H1 (cell line): ENCODE measurements at regions not wholly inside any gene's neighbourhood (a gene's known extent, or its start where the extent isn't known, plus 50 kb on each side); places are given as distances from the start of the nearest gene placed in this dataset.

Source experiments
- CTCF ChIA-PET: fragments of 300-600 bp; sonication (Branson Sonifier 250); formaldehyde crosslinking; loops from one replicate; lab custom pipeline; 2021; ENCODE audit not compliant: partially characterized antibody; lab: Charles Lee
- POLR2A ChIA-PET: fragments of 300-600 bp; sonication (Branson Sonifier 250); formaldehyde crosslinking; loops from one replicate; lab custom pipeline; 2021; ENCODE audit warnings: inconsistent platforms; ENCODE audit not compliant: partially characterized antibody; lab: Charles Lee
- DNase-seq, 2 experiments: peaks; one replicate each; pipeline versions ENCODE4 v3.0.0 to v3.0.0-alpha.2; 2010 to 2022; ENCODE audit warnings: low spot score in 2 of 2, low read depth in 1 of 2, mixed read lengths in 1 of 2
- FAIRE-seq: peaks from 2 replicates; lab custom pipeline; 2011; peaks lifted over from hg19 to GRCh38; lab: Jason Lieb, UNC
- H2AFZ ChIP-seq: 2 replicates; pipeline ENCODE4 v1.8.1; 2012; ENCODE audit warnings: low read length, inconsistent platforms
- H2AK5ac ChIP-seq: 2 replicates; pipeline ENCODE4 v1.6.1; 2013; ENCODE audit warnings: low read depth, low read length
- H2BK120ac ChIP-seq: replicated peaks from 2 replicates; pipeline ENCODE3; 2013; ENCODE audit warnings: low read depth, low read length, inconsistent platforms
- H2BK12ac ChIP-seq: 2 replicates; pipeline ENCODE4 v1.6.1; 2013; ENCODE audit warnings: low read depth, low read length
- H2BK15ac ChIP-seq: 2 replicates; pipeline ENCODE4 v1.6.1; 2013; ENCODE audit warnings: low read length
- H2BK20ac ChIP-seq: 2 replicates; pipeline ENCODE4 v1.6.1; 2013; ENCODE audit warnings: low read length
- H2BK5ac ChIP-seq: 2 replicates; pipeline ENCODE4 v1.6.1; 2013; ENCODE audit warnings: low read depth, low read length
- H3K14ac ChIP-seq: 2 replicates; pipeline ENCODE4 v1.6.1; 2013; ENCODE audit warnings: inconsistent platforms; ENCODE audit not compliant: insufficient read length
- H3K18ac ChIP-seq: 2 replicates; pipeline ENCODE4 v1.6.1; 2013; ENCODE audit warnings: low read length; ENCODE audit errors: extremely low read depth
- H3K23ac ChIP-seq: 2 replicates; pipeline ENCODE4 v1.6.1; 2013; ENCODE audit warnings: inconsistent platforms; ENCODE audit not compliant: insufficient read length
- H3K23me2 ChIP-seq: 2 replicates; pipeline ENCODE4 v1.6.1; 2013; ENCODE audit warnings: low read depth, low read length
- H3K27ac ChIP-seq: 2 replicates; pipeline ENCODE4 v1.6.1; 2011; ENCODE audit warnings: low read depth, low read length, inconsistent platforms
- H3K27me3 ChIP-seq, 4 experiments: replicated peaks in 1 of 4; 1 replicate in 1 of 4; 2 replicates in 3 of 4; pipeline versions ENCODE4 v1.6.1 to v1.8.1; 2011 to 2013; ENCODE audit warnings: low read length in 3 of 4, mild to moderate bottlenecking in 3 of 4, inconsistent platforms in 2 of 4, mixed read lengths in 2 of 4, moderate library complexity in 1 of 4; ENCODE audit not compliant: control insufficient read depth in 3 of 4, insufficient read depth in 3 of 4; ENCODE audit errors: extremely low read depth in 1 of 4
- H3K36me3 ChIP-seq, 4 experiments: 2 replicates each; pipeline versions ENCODE4 v1.6.1 to v1.8.1; 2011 to 2013; ENCODE audit warnings: mild to moderate bottlenecking in 4 of 4, low read length in 3 of 4, moderate library complexity in 2 of 4, control low read depth in 1 of 4, inconsistent platforms in 1 of 4; ENCODE audit not compliant: insufficient read depth in 4 of 4, control insufficient read depth in 2 of 4
- H3K4ac ChIP-seq: replicated peaks from 2 replicates; pipeline ENCODE3; 2013; ENCODE audit warnings: low read length, low read depth, mixed read lengths, inconsistent platforms; ENCODE audit not compliant: insufficient read length
- H3K4me1 ChIP-seq, 4 experiments: replicated peaks in 1 of 4; 1 replicate in 1 of 4; 2 replicates in 3 of 4; pipeline versions ENCODE4 v1.6.1 to v1.8.1; 2011 to 2013; ENCODE audit warnings: low read length in 3 of 4, inconsistent platforms in 2 of 4, mixed read lengths in 1 of 4; ENCODE audit not compliant: insufficient read depth in 4 of 4, control insufficient read depth in 3 of 4
- H3K4me2 ChIP-seq, 2 experiments: 2 replicates each; pipeline versions ENCODE4 v1.6.1 to v1.8.1; 2011 to 2013; ENCODE audit warnings: low read depth in 2 of 2, low read length in 2 of 2, control low read depth in 1 of 2, inconsistent platforms in 1 of 2, mild to moderate bottlenecking in 1 of 2; ENCODE audit not compliant: insufficient read depth in 1 of 2
- H3K4me3 ChIP-seq, 4 experiments: fragments of 200-600, 300-600 bp in 1 of 4; sonication (generic), shearing (Covaris generic), sonication (Bioruptor Twin) in 1 of 4; 2 replicates each; pipeline versions ENCODE4 v1.5.1 to v1.8.1; 2011 to 2016; ENCODE audit warnings: low read length in 4 of 4, low read depth in 3 of 4, control low read depth in 2 of 4, inconsistent platforms in 2 of 4, mild to moderate bottlenecking in 2 of 4, mixed read lengths in 1 of 4, moderate library complexity in 1 of 4; ENCODE audit not compliant: insufficient read depth in 2 of 4; ENCODE audit errors: extremely low read depth in 1 of 4
- H3K56ac ChIP-seq: replicated peaks from 2 replicates; pipeline ENCODE3; 2013; ENCODE audit warnings: low read depth, mild to moderate bottlenecking, mixed read lengths, low read length, inconsistent platforms; ENCODE audit not compliant: insufficient read length
- H3K79me1 ChIP-seq: 2 replicates; pipeline ENCODE4 v1.6.1; 2013; ENCODE audit warnings: low read depth, low read length, control low read depth
- H3K79me2 ChIP-seq, 2 experiments: 2 replicates each; pipeline versions ENCODE4 v1.6.1 to v1.8.1; 2012 to 2013; ENCODE audit warnings: low read length in 2 of 2, mild to moderate bottlenecking in 2 of 2, inconsistent platforms in 1 of 2; ENCODE audit not compliant: insufficient read depth in 2 of 2, control insufficient read depth in 1 of 2
- H3K9ac ChIP-seq, 4 experiments: replicated peaks in 1 of 4; 1 replicate in 1 of 4; 2 replicates in 3 of 4; pipeline versions ENCODE4 v1.6.1 to v1.8.1; 2011 to 2013; ENCODE audit warnings: low read depth in 3 of 4, low read length in 3 of 4, control low read depth in 2 of 4, mild to moderate bottlenecking in 2 of 4, moderate library complexity in 2 of 4, inconsistent platforms in 1 of 4; ENCODE audit errors: extremely low read depth in 1 of 4
- H3K9me3 ChIP-seq, 2 experiments: 2 replicates each; pipeline versions ENCODE4 v1.6.1 to v1.8.1; 2012 to 2013; ENCODE audit warnings: mild to moderate bottlenecking in 2 of 2, moderate library complexity in 2 of 2, control low read depth in 1 of 2, inconsistent platforms in 1 of 2, low read depth in 1 of 2, low read length in 1 of 2, mixed read lengths in 1 of 2; ENCODE audit not compliant: insufficient read depth in 2 of 2
- H4K20me1 ChIP-seq, 2 experiments: replicated peaks in 1 of 2; 2 replicates each; pipeline versions ENCODE3 to v1.8.1; 2011 to 2013; ENCODE audit warnings: inconsistent platforms in 2 of 2, low read length in 2 of 2, mild to moderate bottlenecking in 1 of 2; ENCODE audit not compliant: insufficient read depth in 2 of 2, control insufficient read depth in 1 of 2
- H4K5ac ChIP-seq: 2 replicates; pipeline ENCODE4 v1.6.1; 2013; ENCODE audit warnings: low read length, low read depth, mixed read lengths, inconsistent platforms; ENCODE audit not compliant: insufficient read length
- H4K8ac ChIP-seq: 2 replicates; pipeline ENCODE4 v1.8.0; 2013; ENCODE audit warnings: mild to moderate bottlenecking, moderate library complexity, low read length, inconsistent platforms; ENCODE audit not compliant: insufficient read depth; ENCODE audit errors: extremely low read depth
- H4K91ac ChIP-seq: replicated peaks from 2 replicates; pipeline ENCODE3; 2013; ENCODE audit warnings: low read length, mixed read lengths, inconsistent platforms; ENCODE audit not compliant: insufficient read length
- CTBP2 ChIP-seq: IDR thresholded peaks from 2 replicates; pipeline ENCODE4 v1.7.0; 2011; ENCODE audit warnings: borderline replicate concordance, mild to moderate bottlenecking, moderate library complexity, mixed read lengths, low read length; ENCODE audit not compliant: insufficient read depth, insufficient read length
- EGR1 ChIP-seq: IDR thresholded peaks from 2 replicates; pipeline ENCODE4 v1.6.1; 2011; ENCODE audit warnings: low read depth, low read length, borderline replicate concordance
- KDM1A ChIP-seq: fragments of 200-600, 300-600 bp; sonication (generic); IDR thresholded peaks from 2 replicates; pipeline ENCODE4 v1.7.1; 2016; ENCODE audit warnings: mild to moderate bottlenecking, low read length, borderline replicate concordance
- PHF8 ChIP-seq: fragments of 200-600 bp; sonication (generic); conservative IDR thresholded peaks from 2 replicates; pipeline ENCODE4 v1.7.1; 2012; ENCODE audit warnings: low read depth, mild to moderate bottlenecking, inconsistent platforms, low read length, moderate library complexity
- RXRA ChIP-seq: IDR thresholded peaks from 2 replicates; pipeline ENCODE4 v1.6.1; 2011; ENCODE audit warnings: low read depth, mild to moderate bottlenecking, low read length, moderate library complexity; ENCODE audit not compliant: insufficient read depth
- ZNF274 ChIP-seq: IDR thresholded peaks from 2 replicates; pipeline ENCODE4 v1.7.0; 2012; ENCODE audit warnings: low read length, borderline replicate concordance; ENCODE audit errors: extremely low read depth
- WGBS, 2 experiments: shearing (Covaris generic) in 1 of 2; methylation state at CpG; one replicate each; pipeline versions ENCODE4 v1.1.6 to v1.1.7; 2013 to 2015; ENCODE audit warnings: low lambda C conversion rate in 2 of 2, mixed read lengths in 2 of 2, inconsistent platforms in 1 of 2, low coverage in 1 of 2, missing lambda C conversion rate in 1 of 2; ENCODE audit not compliant: insufficient replicate concordance in 2 of 2, insufficient coverage in 1 of 2, insufficient read length in 1 of 2; ENCODE audit errors: extremely low coverage in 1 of 2, missing lambda C conversion rate in 1 of 2; 5-methylcytosine and 5-hydroxymethylcytosine counted together

GRCh38 chr21:27094184-27094948 is 127.5 kb upstream of the ADAMTS5 start:
- DNase-seq (no peak), FAIRE-seq (no peak)
- Histone ChIP-seq H4K8ac (no peak overlapping the region), H3K79me2 (no peaks in the 10 kb centered on the region), H4K20me1 (no peaks in the 10 kb centered on the region), H3K27me3 (no peaks in the 10 kb centered on the region), H2BK120ac (no peak overlapping the region), H4K5ac (no peak overlapping the region), H2BK12ac (no peak overlapping the region), H3K4me3 (no peak overlapping the region), H3K4me2 (no peak overlapping the region), H3K23ac (no peak overlapping the region), H3K9me3 (no peaks in the 10 kb centered on the region), H3K27ac (no peak overlapping the region), H3K4ac (no peak overlapping the region), H2BK15ac (no peak overlapping the region), H3K23me2 (no peaks in the 10 kb centered on the region), H2BK5ac (no peak overlapping the region), H3K79me1 (no peaks in the 10 kb centered on the region), H3K4me1 (no peaks in the 10 kb centered on the region; a peak in 1 of 7 replicates), H3K56ac (no peak overlapping the region), H3K36me3 (no peaks in the 10 kb centered on the region), H3K18ac (no peak overlapping the region), H4K91ac (no peak overlapping the region), H3K9ac (no peak overlapping the region), H2BK20ac (no peak overlapping the region), H2AFZ (no peak overlapping the region), H2AK5ac (no peak overlapping the region), H3K14ac (no peak overlapping the region)
- POLR2A ChIA-PET = no interaction called here
- TF ChIP-seq RXRA (no peak), PHF8 (no peak), EGR1 (no peak), CTBP2 (no peak), KDM1A (no peak), ZNF274 (no peak)
- CTCF ChIA-PET = no interaction called here
- 87% methylated on average over 5 of the region's 5 CpGs; no CpG with 5 or more reads in 1 of the 2 experiments for WGBS, 2 experiments
